ENCODE measurements at regions not wholly inside any gene's neighbourhood (a gene's known extent, or its start where the extent isn't known, plus 50 kb on each side); places are given as distances from the start of the nearest gene placed in this dataset.

DNA sequence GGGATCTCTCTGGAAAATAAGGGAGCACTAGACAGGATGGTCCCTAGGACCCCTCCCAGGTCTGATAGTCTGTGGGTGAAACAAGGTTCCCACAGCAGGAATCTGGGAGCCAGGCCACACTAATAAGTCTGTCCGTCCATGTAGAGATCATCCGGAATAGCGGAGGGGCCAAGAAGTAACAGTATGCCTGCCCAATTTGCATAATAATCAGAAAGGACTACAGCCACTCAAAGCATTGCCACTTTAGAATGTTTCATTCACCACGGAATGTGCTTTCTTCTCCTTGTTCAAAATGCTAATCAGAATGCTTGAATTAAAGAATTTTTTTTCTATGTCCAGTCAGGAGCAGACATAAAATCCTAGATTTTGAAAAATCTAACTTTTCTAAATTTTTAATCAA is 254.9 kb downstream of the ACTL7B start:
- DNase-seq: no peak

DNA sequence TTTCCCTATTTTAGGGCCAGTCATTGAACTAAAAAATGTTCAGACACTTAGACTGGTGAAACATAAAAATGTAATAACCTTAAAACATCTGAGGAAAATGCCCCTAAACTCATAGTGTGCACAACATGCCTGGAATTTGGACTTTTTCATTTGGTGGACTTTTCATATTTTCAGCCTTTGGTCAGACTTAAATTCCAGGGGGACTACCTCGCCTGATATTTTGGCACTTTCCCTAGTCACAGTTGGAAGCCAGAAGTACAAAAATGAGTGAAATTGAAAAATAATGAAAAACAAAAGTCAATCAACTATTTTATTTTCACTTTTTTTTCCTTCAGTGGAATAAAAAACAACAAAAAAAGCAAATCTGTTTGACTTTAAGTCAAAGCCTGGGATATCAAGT is 256.2 kb downstream of the ACTL7B start:
- DNase-seq: no peak

DNA sequence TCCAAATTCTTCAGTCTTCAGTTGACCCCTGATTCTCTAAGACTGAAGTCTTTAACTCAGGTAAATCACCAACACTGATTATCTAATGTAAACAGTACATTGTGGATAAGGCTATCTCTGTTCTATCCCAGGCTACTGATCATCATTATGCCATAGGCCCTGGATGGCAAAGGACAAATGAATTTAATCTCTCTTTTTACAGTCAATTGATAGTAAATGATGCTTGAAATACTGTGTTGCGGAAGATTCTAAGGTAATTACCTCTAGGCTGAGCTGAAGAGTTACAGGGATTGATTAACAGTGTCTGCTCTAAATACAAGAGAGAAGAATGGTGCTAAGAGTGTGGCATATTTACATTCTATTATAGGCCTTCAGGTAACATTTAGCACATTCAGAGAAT is 264.7 kb downstream of the ACTL7B start:
- DNase-seq: no peak

DNA sequence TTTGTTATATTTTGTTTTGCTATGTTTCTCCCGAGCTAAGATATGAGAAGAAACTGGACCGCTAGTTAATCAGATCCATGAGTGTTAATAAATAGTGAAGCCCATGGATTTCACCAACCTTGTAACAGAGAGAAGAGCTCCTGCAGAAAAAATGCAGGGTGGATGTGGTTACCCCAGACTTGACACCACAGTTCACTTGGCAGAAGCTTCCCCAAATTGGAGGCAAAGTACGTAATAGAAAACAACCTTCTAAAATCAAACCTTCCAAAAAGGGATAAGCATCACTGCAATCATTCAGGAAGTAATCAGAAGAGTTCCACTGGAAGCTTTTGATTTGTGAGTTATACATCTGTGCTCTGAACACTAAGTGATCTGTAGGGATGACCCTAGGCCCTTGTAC is 267.5 kb downstream of the ACTL7B start:
- no peak for DNase-seq

DNA sequence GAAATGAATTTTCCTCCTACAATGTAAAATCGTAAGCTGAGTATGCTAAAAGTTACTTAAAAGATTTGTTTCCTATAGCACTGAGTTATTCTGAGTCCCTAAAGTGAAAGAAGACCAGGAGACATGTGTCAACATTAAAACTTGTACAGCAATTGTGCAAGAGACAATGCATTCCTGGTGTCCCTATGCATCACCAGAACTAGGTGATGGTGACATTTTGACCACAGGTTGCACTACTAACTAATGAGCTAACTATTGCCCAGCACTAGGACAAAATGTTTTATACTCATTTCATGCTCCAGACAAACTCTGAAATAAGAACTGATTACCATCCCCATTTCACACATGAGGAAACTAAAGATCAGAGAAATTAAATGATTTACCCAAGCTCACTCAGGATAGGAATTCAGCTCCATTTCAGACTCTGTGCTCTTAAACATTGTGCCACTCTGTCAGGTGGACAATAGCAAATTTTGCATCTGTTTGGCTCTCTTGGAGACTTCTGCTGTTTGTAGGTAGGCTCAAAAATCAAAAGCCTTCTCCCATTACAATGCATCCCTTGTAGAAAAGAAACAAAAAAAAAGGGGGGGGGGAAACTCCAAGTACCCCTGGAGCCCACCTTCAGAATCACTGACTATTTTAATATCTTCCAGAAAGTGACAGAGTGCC is 269.2 kb downstream of the ACTL7B start:
- no peak for DNase-seq

DNA sequence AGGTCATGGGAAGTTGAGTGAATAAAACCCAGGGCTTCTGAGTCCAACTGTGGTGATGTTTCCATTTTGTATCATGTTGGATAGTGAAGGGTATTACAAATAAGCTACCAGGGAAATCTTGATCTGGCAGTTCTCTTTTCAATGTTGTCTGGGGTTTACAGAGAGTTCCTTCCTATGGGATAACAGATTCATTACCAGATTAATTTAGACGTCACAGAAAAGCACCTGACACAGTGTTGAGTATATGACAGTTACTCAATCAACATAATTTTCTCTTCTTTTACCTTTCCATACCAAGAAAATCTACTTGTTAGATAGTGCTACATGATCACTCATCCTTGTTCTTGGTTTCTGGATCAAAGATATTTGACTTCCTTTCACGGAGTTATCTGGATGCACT is 270.9 kb downstream of the ACTL7B start:
- DNase-seq: no peak

DNA sequence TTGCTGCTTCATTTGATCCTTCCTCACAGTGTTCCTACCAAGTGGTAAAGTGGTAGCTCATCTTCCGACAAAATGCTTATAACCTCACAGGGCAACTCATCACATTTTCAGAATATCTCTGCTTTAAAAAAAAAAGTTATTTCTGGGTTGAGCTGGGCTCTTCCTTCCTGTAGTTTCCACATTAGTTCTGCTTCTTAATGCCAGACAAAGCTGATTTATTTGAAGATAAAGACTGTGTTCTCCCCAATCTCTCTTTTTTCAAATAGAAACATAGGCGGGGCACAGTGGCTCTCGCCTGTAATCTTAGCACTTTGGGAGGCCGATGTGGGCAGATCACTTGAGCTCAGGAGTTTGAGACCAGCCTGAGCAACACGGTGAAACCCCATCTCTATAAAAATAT is 273.1 kb downstream of the ACTL7B start:
- DNase-seq: no peak

DNA sequence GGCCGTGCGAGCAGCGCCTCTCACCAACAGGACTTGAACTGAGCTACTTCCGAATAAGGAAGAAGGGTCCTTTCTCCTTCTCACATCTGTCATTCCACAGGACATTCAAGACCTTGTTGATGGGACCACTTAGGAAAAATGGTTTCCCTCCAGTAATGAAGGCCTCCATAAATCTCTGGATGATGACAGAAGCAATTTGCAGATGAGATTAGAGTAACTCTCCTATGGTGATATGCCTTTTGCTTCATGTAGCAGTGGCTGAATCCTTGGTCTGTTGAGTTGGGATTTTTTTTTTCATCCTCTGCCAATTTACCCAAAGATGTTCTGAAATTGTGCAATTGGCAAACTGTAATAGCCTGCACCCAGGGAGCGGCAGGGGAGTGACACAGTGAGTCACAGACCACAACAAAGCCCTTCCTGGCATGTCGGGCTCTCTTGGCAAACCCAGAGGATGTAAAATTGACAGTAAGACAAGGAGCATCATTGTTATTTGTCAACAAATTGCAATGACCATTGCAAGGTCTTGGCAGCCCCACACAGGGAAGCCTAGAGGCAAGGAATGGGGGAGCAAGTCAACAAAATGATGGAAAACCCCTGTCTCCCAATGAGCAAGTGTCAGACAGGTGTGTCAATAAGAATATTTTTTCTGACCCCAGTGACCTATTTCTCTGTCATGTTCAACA is 275.9 kb downstream of the ACTL7B start:
- no peak for DNase-seq

DNA sequence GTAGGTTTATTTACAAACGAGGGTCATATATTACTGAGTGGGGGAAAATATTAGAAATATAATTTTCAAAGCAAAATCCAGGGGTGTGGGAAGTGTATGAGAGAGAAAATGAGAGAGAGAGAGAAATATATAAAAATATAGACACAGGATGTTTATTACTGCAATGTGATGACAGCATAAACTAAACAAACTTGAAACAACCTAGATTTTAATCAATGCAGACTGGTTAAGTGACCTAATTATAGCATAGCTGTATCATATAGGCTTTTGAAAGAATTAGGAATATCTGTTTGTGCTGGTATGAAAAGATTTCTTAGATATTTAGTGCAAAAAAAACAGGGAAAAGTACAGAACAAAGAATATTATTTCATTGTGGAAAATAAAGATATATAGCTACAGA is 280.5 kb downstream of the ACTL7B start:
- no peak for DNase-seq

DNA sequence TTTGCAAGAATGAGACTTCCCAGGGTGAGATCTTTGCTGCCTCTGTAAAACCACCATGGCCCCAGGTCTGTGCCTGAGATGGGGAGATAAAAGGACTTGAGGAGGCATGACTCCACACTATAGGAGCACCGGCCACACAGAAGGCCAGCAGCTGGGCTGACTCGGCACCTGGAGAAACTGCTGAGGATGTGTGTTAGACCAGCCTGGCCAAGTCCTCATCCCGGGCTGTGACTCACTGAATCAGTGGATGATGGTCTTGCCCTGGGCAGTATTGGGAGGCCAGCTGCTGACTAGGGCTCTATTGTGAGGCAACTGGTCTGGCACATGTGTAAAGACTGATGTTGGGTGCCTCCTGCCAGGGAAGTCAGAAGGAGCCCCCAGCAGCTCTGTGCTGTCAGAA is 286.2 kb downstream of the ACTL7B start:
- no peak for DNase-seq

DNA sequence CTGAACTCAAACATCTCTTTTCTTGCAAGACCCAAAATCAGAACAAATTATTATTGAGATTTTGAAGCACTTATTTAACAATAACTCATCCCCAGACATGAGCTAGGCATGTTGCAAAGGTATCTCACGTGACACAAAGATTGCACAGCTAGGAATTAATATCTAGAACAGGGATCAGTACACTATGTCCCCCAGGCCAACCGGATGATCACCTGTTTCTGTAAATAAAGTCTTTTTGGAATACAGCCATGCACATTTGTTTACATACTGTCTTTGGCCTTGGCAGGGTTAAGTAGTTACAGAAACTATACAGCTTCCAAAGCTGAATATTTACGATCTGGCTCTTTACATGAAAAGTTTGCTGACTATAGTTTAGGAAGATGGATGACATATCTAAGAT is 287.7 kb downstream of the ACTL7B start:
- DNase-seq: no peak

DNA sequence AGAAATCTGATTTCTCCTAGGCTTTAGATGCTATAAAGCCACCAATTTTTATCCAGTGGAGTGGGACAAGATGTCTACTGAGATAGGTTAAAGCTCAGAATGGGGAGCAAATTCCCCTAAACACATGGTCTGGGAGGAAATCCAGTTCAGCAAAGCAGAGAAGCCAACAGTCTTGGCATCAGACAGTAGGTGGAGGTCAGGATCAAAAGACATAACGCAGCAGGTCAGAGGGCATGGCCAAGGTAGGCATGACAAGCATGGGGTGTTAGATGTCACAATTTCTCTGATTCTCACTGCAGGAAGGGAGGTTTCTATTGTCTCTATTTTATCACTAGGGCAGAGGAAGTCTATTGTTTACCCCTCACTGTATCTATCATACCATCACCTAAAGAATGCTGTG is 288.2 kb downstream of the ACTL7B start:
- no peak for DNase-seq

DNA sequence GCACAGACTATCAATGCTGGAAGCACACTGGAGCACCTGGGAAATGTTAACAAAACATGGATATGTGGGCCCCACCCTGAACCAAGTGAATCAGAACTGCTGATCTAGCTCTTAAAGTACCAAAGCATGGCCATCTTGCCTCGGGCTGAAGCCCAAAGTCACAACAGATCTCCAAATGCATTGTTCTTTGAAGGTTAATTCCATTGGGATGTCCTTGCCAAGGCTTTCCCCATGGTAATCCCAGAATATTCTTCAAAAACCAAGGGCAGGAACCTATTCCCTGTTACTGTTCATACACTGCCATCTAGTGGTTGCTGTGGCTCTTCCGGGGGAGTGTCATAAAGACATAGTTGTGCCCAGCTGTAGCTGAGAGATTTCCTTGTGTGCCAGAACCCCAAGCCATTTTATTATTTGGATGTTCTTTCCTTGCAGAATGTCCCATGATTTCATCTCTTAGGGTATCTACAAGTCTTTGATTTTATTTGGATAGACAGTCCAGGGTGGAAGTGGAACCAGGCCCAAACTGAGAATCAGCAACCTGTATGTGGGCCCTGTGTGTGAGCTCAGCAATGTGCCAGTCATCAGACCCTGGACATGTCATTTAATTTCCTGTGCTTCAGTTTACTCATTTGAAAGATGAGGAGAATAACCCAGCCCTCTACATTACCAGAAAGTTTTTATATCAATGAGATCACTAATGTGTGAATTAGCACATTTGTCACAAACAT is 290.0 kb downstream of the ACTL7B start:
- no peak for DNase-seq

DNA sequence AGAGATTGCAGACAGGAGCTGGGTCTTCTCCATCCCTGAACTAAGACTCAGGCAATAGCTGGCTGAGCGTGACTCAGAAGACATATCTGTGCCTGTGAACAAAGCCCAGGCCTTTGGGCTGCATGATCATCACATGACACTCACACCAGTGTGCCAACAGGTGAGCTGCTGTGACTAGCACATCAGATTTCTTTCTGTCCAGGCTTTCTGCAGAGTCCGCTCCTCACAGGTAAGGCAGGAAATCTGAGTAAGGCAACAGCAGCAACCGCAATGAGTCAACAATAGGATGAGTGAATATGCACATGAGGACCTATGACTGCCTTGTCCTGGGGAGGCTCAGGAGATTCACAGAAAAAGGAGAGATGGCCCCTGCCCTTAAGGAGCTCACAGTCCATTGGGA is 293.6 kb downstream of the ACTL7B start:
- DNase-seq: no peak

DNA sequence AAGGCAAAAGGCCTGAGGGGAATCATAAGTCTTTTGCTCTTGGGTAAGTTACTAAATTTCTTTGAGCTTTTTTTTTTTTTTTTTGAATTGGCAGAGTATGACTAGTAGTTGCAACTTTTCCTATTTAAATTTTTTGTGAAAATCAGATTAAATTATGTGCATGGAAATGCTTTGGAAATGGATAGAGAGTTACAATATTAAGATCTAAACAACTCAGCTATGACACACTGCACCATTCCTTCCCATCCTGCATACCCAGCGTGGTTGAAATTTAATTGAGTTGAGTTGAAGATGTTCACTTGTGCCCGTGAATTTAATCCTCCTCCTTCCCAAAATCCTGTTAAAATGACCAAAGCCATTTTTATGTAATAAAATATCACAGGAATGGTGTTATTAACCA is 296.4 kb downstream of the ACTL7B start:
- no peak for DNase-seq

DNA sequence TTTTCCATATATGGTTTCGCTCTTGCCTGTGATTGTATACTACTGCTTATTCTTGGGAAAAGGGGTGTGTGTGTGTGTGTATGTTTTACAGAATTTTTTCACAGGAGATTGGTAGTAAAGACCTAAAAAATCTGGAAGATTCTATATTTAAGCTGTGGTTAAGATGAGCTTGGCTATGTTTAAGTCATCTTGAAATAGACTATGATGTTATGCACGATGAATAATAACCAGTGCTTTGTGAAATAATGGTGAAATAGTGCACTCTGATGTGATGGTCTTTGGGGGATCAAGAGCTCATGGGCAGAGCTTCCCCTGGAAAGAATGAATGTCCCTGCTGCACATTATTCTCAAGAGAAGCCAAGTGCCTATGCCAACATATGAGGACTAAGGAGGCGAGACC is 301.0 kb downstream of the ACTL7B start:
- no peak for DNase-seq

DNA sequence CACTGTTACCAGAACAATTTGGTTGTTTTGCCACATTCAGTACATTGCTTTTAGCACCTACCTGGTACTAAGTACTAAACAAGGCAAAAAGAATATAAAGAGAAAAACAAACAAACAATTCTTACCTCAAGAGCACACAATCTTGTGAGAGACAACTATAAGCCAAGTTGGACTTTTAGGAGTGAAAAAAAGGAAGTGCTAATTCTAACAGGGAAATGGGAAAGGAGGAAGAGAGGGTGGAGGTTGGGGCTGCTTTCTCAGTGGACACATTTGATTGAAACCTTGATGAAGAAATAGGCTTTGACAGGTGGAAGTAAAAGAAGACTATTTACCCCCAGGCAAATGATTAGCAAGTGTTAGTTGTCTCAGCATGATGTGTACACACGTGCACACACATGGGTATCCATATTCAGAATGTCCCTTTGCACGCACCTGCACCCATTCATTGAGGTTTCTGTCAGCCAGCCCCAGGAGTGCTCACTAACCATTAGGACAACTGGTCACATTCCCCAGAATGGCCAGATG is 302.6 kb downstream of the ACTL7B start:
- DNase-seq: no peak

DNA sequence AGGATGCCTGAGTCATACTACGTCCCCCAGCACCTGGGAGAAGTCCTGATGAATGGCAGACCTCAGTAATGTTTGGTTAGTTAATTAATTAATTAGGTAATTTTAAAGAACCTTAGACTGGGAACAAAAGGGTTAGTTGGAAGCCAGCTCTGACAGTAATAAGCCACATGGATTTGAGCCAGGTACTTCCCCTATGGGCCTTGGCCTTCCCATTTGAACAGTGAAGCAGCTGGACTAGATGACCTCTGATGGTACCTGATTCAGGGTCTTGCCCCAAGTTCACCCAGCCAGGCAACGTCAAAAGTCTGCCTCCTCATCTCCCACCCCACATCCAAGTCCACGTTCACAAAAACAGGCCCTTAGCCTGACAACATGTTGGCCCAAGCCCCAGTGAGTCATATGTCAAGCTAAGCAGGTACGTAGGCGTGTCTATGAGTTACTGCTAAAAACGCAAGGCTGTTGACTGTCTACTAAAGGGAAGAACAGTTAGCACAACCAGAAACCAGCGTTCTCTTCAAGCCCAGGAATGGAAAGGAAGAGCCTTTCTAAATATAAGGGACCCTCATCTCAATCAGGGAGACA is 303.2 kb downstream of the ACTL7B start:
- no peak for DNase-seq

DNA sequence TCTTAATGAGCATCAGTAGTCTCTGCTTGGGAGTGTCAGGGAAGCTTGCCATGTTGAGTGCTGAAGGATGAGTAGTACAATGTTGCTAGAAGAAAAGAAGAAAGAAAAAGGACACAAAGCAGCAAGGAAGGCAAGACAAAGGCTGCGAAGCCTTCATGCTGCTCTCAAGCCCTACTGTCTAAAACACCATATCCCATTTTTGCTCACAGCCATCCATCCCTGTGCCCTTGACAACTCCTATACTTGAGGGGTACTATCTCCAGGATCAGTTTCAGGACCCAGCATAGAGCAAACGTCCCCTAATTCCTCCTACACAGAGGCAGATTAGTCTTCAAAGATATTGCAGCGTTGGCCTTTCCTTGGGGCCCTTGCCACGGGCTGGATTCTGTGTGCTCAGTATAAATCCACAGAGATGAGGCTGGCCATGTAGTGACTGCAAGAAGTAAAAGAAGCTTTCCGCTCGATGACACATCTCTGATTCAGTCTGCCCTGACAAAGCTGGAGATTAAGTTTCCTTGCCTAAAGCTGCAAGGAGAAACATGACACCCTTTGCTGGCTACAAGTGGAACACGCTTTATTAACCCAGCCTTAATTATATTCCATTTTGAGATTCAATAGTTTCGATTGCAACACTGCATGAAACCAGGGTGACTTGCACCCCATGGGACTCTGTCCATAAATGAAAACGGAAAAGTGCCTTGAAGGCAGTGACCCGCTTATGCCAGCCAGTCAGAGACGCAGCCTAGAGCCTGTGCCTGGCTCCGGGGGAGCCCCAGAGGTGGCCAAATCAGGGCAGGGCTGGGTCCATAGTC is 304.6 kb downstream of the ACTL7B start:
- no peak for DNase-seq

DNA sequence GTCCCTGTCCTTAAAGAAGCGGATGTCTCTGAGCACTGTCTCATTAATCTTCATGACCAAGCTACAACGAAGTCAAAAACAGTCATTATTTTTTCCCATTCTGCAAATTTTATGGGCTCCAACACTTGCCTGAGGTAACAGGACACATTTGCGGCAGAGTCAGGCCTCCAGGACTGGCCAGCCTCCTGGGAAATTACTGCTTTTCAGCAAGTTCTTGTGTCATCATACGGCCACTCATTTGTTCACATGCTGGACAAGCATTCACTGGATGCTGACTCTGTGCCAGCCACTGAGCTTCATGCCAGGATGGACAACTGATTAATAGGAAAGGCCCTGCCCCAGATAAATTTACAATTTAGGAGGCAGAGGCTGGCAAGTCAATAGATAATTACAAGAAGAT is 305.7 kb downstream of the ACTL7B start:
- DNase-seq: no peak

DNA sequence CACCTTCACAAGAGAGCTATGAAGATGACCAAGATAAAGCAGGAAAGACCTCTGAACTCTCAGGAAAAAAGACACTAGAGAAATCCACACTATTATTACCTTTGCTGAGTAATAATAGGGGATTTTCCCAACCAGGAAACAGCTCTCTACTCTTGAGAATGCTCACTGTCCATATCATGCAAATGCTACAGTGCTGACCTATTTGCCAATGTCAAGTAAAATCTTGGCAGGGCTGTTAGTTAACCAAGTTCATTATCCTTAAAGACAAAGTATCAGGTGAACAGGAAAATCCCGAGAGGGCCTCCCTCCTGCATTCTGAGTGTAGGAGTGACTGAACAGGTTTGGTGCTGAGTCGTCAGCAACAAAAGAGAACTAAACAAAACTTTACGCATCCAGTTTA is 306.6 kb downstream of the ACTL7B start:
- no peak for DNase-seq

DNA sequence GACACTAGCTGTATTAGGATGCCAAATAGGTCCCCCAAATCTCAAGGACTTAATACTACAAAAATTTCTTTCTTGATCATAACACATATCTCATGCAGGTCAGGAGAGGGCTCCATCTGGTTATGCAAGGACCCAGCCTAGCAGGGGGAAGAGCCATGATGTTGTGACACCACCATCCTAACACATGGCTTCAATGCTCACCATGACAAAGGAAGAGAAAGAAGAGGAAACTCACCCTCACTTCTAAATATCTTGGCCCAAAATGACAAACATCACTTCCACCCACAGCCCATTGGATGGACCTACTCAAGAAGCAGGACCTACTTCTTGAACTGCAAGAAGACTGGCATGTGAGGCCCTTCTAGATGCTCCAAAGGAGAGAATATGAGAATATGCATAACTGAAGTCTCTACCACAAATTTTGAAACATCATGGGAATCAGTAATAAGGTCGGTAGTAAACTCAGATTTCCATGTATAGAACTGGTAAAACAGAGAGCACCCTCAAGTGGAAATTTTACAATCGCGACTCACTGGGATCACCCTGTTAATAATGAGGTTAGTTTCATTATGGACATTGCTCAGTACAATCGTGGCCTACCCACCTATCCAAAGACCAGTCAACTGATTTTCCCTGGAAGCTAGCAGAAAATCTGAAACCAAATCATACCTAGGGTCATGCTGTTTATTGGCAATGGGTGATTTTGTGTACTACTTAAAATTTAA is 308.2 kb downstream of the ACTL7B start:
- no peak for DNase-seq
